ENCODE measurements at regions not wholly inside any gene's neighbourhood (a gene's known extent, or its start where the extent isn't known, plus 50 kb on each side); places are given as distances from the start of the nearest gene placed in this dataset.

GRCh38 chr6:122151763-122152162, 247.7 kb upstream of the HSF2 start:
- POLR2A ChIA-PET, result no interaction called here
- no peak for TF ChIP-seq CTCF (IDR thresholded peaks at IDR 0.05; ENCODE audit: control extremely low read depth, extremely low read depth, low read depth, missing control alignments)
- CTCF ChIA-PET, result interaction anchor here (1.2 to 1.3 kb wide), 2 partner anchors 8 to 29 kb away, joined by 3 to 6 read pairs; no protein-coding TSS in a partner anchor
- DNase-seq (ENCODE audit: extremely low spot score), result no peak

GRCh38 chr6:122153557-122153956, 245.9 kb upstream of the HSF2 start:
- TF ChIP-seq CTCF (IDR thresholded peaks at IDR 0.05; ENCODE audit: control extremely low read depth, extremely low read depth, low read depth, missing control alignments), result no peak
- no peak for DNase-seq (ENCODE audit: extremely low spot score)
- POLR2A ChIA-PET, result no interaction called here
- CTCF ChIA-PET, result interaction anchor here (1.3 kb wide), 1 partner anchor 17 kb away, joined by 3 read pairs; no protein-coding TSS in a partner anchor

- TF ChIP-seq CTCF (IDR thresholded peaks at IDR 0.05; ENCODE audit: control extremely low read depth, extremely low read depth, low read depth, missing control alignments), result no peak
- ChIA-PET CTCF (no interaction called here), POLR2A (no interaction called here)
- no peak for DNase-seq (ENCODE audit: extremely low spot score)
Observed at GRCh38 chr6:122154155-122154554, 245.3 kb upstream of the HSF2 start.

- CTCF ChIA-PET, result no interaction called here
- TF ChIP-seq CTCF (IDR thresholded peaks at IDR 0.05; ENCODE audit: control extremely low read depth, extremely low read depth, low read depth, missing control alignments), result no peak
- no peak for DNase-seq (ENCODE audit: extremely low spot score)
- POLR2A ChIA-PET, result no interaction called here
Observed at GRCh38 chr6:122154912-122155575, 244.4 kb upstream of the HSF2 start.

- no peak for DNase-seq (ENCODE audit: extremely low spot score)
- CTCF ChIA-PET, result no interaction called here
- TF ChIP-seq CTCF (IDR thresholded peaks at IDR 0.05; ENCODE audit: control extremely low read depth, extremely low read depth, low read depth, missing control alignments), result no peak
- POLR2A ChIA-PET, result no interaction called here
Observed at GRCh38 chr6:122161136-122161535, 238.3 kb upstream of the HSF2 start.

- ChIA-PET POLR2A (no interaction called here), CTCF (interaction anchor here (1.4 kb wide), 1 partner anchor 13 kb away, joined by 3 read pairs; no protein-coding TSS in a partner anchor)
- no peak for DNase-seq (ENCODE audit: extremely low spot score)
- no peak for TF ChIP-seq CTCF (IDR thresholded peaks at IDR 0.05; ENCODE audit: control extremely low read depth, extremely low read depth, low read depth, missing control alignments)
Observed at GRCh38 chr6:122165014-122165413, 234.4 kb upstream of the HSF2 start.
